NCI-H524 treated with DMSO at 0.1 percent for 48 hours (cell line): ENCODE measurements at regions not wholly inside any gene's neighbourhood (a gene's known extent, or its start where the extent isn't known, plus 50 kb on each side); places are given as distances from the start of the nearest gene placed in this dataset.
A peak's percentile ranks its signal among the peaks of the same experiment; 100 is the strongest.

Source experiments
- DNase-seq: peaks from one replicate; lab custom pipeline; 2025; lab: John Stamatoyannopoulos, UW

DNA sequence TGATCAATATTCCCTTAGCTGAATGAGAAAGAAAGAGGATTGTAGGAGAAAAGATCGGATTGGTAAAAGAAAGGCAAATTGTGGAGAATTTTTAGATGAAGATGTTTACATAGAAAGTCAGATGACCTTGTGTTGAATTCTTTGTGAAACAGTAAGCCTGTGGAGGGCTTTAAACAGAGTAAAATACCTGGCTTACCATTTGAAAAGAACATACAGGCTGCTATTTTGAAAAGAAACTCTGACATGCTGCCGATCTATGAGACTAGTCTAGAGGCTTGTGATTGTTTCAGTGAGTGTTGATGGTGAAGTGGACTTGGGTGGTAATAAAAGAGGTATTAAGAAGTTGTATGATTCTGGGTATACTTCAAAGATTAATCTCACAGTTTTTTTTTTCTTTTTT, 938.9 kb upstream of the PRR20A start:
- no peak for DNase-seq

DNA sequence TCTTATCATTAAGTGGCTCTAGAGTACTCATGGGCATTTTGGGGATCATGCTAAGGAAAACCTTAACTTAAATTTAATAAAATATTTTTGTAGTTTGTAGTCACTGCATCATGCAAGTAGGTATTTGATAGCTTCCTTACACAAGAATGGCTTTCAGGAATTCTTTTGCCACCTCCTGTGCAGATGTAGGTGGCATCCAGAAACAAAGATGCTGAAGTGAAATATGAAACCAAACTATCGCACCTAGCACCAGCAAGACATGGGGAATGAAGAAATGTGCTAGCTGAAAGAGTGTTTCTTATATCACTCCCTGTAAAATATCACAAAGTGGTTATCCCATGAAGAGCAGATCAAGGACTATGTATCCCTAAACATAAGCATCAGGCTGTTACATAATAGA, 924.5 kb upstream of the PRR20A start:
- no peak for DNase-seq

GRCh38 chr13:56247692-56248091, 893.0 kb upstream of the PRR20A start:
- DNase-seq = no peak

GRCh38 chr13:56271686-56272085, 869.0 kb upstream of the PRR20A start:
- DNase-seq = no peak

DNA sequence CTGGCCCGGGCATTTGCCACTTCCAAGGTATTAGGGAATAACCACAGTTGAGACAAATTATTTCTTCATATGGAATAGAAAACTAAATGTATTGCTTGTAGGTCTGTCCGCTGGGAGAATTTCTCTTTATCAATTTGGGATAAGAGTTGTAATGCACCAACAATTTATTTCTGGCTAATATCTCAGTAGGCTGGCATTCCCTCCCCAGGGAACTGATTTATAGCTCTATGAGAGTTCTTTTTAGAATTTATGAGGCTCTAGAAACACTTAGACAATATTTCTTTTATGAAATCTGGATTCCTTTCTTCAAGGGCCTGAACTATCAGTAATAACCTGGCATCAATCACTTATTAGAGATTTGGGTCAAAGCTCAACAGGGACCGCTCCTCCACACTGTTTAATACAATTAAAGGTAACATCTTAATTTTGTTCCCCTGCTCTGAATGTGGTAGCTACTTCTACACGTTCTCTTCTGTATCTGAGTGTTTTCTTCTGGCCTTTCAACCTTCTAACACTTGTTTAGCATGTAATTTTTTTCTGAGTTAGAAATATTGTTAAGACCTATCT, 857.4 kb upstream of the PRR20A start:
- no peak for DNase-seq

DNA sequence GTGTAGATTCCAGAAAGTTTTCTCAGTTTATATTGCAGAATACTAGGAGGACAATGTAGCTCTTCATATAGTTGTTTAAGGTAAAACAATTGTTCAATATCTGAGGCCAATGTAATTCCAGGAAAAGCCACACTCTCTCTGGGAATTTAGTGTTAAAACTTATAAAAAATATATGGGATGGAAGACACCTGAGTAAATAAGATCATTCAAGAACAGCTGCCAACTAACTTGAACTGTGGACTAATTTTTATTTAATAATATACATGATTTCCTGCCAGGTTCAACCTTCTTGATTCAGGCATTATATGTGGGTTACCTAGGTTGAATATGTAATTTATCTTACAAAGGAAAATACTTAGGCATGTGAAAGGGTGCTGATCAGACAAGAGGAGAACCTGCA, 841.1 kb upstream of the PRR20A start:
- no peak for DNase-seq

DNA sequence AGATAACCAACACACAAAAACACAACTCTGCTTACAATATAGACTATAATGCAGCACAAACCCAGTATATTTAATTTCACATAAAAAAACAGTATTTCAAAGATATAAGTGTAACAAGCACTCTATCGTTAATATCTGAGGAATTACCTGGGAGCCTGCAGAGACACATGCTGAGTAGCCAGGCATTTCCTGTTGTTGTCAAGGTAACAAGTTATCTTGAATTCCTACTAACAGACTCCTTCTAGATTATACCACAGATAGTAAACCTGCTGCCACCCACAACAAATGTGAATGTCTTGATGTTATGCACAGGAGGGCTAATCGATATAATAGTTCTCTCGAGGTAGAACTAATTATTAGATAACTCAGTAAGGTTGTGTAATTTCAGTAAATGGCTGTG, 826.0 kb upstream of the PRR20A start:
- no peak for DNase-seq

- DNase-seq = no peak
Observed at GRCh38 chr13:56317841-56318240, 822.9 kb upstream of the PRR20A start.

DNA sequence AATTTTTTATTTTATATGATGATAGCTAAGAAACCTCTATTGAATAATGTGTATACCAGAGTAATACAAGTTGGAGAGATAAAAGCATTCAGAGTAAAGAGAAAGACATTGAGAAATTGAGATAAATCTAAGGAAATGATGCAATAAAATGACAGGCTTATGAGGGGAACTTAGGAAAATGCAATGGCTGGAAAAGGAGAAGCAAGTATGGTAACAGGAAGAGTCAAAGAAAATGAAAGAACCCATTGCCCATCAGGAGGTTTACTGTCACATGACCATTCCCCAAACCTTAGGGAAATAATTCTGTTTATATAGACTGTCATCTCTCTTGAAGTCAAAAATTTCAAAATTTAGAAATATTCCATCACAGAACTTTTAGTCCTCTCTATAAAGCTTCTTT, 808.0 kb upstream of the PRR20A start:
- no peak for DNase-seq

DNA sequence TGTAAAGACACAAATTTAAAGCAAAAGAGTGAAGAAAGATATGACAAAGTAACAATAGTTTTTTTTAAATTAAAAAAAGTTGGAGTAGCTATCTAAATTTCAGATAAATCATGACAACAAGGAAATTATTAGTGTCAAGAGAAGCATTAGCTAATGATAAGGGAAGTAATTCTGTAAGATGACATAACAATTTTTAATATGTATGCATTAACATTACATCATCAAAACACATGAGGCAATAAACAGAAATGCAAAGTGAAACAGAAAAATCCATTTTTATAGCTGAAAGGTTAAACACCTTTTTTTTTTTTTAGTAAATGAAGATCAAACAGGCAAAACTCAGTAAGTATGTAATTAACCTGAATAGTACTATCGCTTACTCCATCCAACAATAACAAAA, 804.9 kb upstream of the PRR20A start:
- DNase-seq = no peak

DNA sequence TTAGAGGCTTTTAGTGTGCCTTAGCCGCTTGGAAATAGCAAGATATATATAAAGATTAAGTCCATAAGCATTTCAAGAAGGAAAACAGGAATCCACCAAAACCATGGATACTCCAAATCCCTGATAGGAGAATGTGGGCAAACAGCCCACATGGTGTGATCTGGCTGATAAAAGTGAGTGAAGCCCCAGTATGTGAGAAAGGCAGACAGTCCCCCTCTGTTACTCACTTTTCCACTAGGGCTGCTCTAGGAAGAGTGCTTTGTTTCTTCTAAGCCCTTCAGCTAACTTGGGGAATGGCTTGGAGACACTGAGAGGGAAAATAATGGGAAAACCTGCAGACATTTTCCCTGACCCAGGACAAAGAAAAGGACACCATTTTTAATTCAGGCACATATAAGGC, 802.3 kb upstream of the PRR20A start:
- DNase-seq = no peak

GRCh38 chr13:56347014-56347413, 793.7 kb upstream of the PRR20A start:
- no peak for DNase-seq

- no peak for DNase-seq
Observed at GRCh38 chr13:56349866-56350265, 790.9 kb upstream of the PRR20A start.

- no peak for DNase-seq
Observed at GRCh38 chr13:56351041-56351440, 789.7 kb upstream of the PRR20A start.

DNA sequence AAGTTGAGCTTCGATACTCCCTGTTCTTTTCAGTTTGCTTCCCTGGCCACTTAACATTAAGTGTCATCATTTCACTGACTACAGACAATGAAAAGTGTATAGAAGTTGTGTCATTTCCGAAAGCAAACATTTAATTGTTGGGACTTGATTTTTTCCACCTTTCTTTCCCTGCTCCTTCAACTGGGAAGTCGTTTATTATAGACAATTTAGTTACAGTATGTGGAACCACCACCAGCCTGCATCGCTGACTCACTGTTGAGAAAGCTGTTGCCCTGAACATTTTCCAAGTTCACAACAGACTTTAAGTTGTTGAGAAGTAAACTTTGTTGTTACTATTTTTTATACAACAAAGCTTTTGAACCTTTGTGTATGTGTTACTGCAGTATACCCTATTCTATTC, 788.4 kb upstream of the PRR20A start:
- no peak for DNase-seq

DNA sequence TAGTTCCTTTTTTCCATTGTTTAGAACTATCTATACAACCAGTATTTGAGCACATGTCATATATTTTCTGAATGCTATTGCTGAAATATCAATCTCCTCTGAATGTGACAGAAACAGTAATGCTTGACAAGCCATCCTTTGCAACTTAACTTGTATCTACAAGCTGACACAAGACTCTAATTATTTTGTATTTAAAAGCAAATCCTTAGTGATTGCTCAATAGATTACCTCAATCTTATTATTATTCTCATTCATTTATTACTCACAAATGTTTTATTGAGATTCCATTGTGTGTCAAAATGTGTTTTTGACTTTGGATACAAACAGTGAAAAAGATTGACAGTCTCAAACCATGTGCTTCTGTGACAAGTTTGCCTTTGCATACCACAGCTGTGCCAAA, 787.8 kb upstream of the PRR20A start:
- DNase-seq = no peak

GRCh38 chr13:56356690-56357089, 784.0 kb upstream of the PRR20A start:
- DNase-seq = no peak

GRCh38 chr13:56378566-56378965, 762.2 kb upstream of the PRR20A start:
- no peak for DNase-seq

DNA sequence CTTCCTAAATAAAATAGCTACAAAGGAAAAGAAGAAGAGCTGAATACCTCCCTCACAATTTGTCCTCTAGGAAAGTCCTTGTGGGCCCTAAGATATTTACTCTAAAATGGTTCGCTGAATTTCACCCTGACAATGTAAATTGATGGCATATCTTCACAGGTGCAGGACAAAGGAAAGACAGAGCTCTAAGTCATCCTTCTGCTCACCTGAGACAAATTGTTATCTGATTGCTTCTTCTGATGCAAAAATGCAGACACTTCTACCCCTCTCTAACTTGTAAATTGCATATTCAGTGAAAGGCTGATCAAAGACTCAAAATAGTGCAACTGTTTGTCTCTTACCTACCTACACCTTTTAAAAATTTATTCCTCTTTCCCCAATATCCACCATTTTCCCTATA, 747.2 kb upstream of the PRR20A start:
- no peak for DNase-seq

- no peak for DNase-seq
Observed at GRCh38 chr13:56396318-56396717, 744.4 kb upstream of the PRR20A start.

DNA sequence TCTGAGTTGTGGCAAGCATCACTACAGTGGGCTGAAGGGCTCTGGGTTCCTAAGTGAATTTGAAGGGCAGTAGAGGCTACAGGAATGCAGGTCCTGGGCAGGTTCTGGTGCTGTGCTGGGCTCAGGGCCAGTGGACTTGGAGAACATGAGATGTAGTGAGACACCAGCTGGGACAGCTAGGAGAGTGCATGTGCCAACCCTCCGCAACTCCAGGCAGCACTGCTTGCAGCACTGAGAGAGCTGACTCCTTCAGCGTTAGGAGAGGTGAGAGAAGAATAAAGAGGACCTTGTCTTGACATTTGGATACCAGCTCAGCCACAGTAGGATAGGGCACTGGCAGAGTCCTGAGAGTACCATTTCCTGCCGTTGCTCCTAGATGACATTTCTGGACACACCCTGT, 739.9 kb upstream of the PRR20A start:
- DNase-seq = no peak

DNA sequence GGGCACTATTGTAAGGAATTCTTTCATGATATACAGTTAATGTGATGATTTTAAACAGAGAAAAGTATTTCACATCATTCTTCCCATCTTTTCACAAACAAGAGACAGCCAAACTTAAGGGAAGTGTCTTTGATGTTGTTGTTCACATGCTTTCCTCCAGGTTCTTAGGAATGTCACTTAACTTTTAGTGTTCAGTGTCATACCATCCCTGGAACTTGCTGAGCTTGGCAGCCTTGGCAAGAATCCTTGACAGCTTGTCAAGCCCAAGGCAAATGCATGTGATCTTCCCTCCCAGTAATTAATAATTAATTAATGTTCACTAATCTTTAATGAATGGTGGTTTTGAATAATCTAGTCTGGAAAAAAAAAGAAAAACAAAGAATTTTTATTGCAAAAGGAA, 727.9 kb upstream of the PRR20A start:
- no peak for DNase-seq

- DNase-seq = no peak
Observed at GRCh38 chr13:56424246-56424645, 716.5 kb upstream of the PRR20A start.

GRCh38 chr13:56457535-56458190, 683.1 kb upstream of the PRR20A start:
- peak; percentile 53 for DNase-seq
